WTC11 (cell line): ENCODE measurements at regions not wholly inside any gene's neighbourhood (a gene's known extent, or its start where the extent isn't known, plus 50 kb on each side); places are given as distances from the start of the nearest gene placed in this dataset.

Source experiments
- ATAC-seq: fragments of 200-7000 bp; cut with Tn5 transposase; 2 replicates; pipeline ENCODE4 v1.10.0; 2021; ENCODE audit warnings: mild to moderate bottlenecking, moderate library complexity
- CTCF ChIA-PET: fragments of 300-600 bp; sonication (Branson Sonifier 250); formaldehyde crosslinking; loops from one replicate; lab custom pipeline; 2021; ENCODE audit warnings: antibody characterized with exemption; lab: Charles Lee
- POLR2A ChIA-PET: fragments of 350-600 bp; sonication (Branson Sonifier 250); formaldehyde crosslinking; loops from one replicate; lab custom pipeline; 2021; ENCODE audit warnings: antibody characterized with exemption; lab: Charles Lee
- DNase-seq: peaks from one replicate; pipeline ENCODE4 v3.0.0; 2021; ENCODE audit warnings: low spot score
- H3K27ac Mint-ChIP-seq: 2 replicates; pipeline ENCODE4 v1.8.0; 2021; ENCODE audit warnings: mixed read lengths
- H3K27me3 Mint-ChIP-seq: 2 replicates; pipeline ENCODE4 v1.8.0; 2021; ENCODE audit warnings: low read depth, mild to moderate bottlenecking, moderate library complexity, mixed read lengths
- H3K36me3 Mint-ChIP-seq: 2 replicates; pipeline ENCODE4 v1.8.0; 2021; ENCODE audit warnings: mixed read lengths
- H3K4me1 Mint-ChIP-seq: 2 replicates; pipeline ENCODE4 v1.8.0; 2022; ENCODE audit warnings: mixed read lengths
- H3K4me3 Mint-ChIP-seq: 2 replicates; pipeline ENCODE4 v1.8.0; 2021; ENCODE audit warnings: mild to moderate bottlenecking, moderate library complexity, mixed read lengths
- H3K9me3 Mint-ChIP-seq: 2 replicates; pipeline ENCODE4 v1.8.0; 2021; ENCODE audit warnings: mixed read lengths
- ATF2 ChIP-seq: sonication (generic); formaldehyde crosslinking; IDR thresholded peaks from 2 replicates; pipeline ENCODE4 v1.8.1; 2022; ENCODE audit warnings: low read depth, missing genetic modification reagents, borderline replicate concordance
- CBFB ChIP-seq: sonication (generic); formaldehyde crosslinking; IDR thresholded peaks from 2 replicates; pipeline ENCODE4 v1.8.1; 2022; ENCODE audit warnings: mild to moderate bottlenecking, low read depth, missing genetic modification reagents
- HMGA2 ChIP-seq: fragments of 250-450 bp; sonication (Bioruptor Pico); IDR thresholded peaks from 2 replicates; pipeline ENCODE4 v1.4.0; 2021; ENCODE audit warnings: mild to moderate bottlenecking, moderate library complexity
- MLX ChIP-seq: sonication (generic); formaldehyde crosslinking; IDR thresholded peaks from 2 replicates; pipeline ENCODE4 v1.8.1; 2023; ENCODE audit warnings: mild to moderate bottlenecking, missing genetic modification reagents, moderate library complexity
- RORB ChIP-seq: fragments of 250-450 bp; sonication (Bioruptor Pico); IDR thresholded peaks from 2 replicates; pipeline ENCODE4 v1.9.0; 2021; ENCODE audit warnings: mild to moderate bottlenecking
- SMAD4 ChIP-seq: sonication (generic); formaldehyde crosslinking; IDR thresholded peaks from 2 replicates; pipeline ENCODE4 v1.8.0; 2022; ENCODE audit warnings: mild to moderate bottlenecking, missing genetic modification reagents
- STAT6 ChIP-seq: sonication (generic); formaldehyde crosslinking; conservative IDR thresholded peaks from 2 replicates; pipeline ENCODE4 v1.8.1; 2023; ENCODE audit warnings: mild to moderate bottlenecking, low read depth, missing genetic modification reagents, moderate library complexity
- ZBTB43 ChIP-seq: sonication (generic); formaldehyde crosslinking; IDR thresholded peaks from 2 replicates; pipeline ENCODE4 v1.8.1; 2023; ENCODE audit warnings: mild to moderate bottlenecking, missing genetic modification reagents
- ZNF423 ChIP-seq: fragments of 250-450 bp; sonication (Bioruptor Pico); IDR thresholded peaks from 2 replicates; pipeline ENCODE4 v2.1.2; 2022; ENCODE audit warnings: mild to moderate bottlenecking, moderate library complexity
- ZNF425 ChIP-seq: fragments of 250-450 bp; sonication (Bioruptor Pico); conservative IDR thresholded peaks from 2 replicates; pipeline ENCODE4 v1.9.0; 2021; ENCODE audit warnings: mild to moderate bottlenecking
- TF ChIP-seq, protein P1 (sequence below): fragments of 250-450 bp; sonication (Bioruptor Pico); IDR thresholded peaks from 2 replicates; pipeline ENCODE4 v1.9.0; 2021; ENCODE audit warnings: mild to moderate bottlenecking, borderline replicate concordance
- TF ChIP-seq, protein P2 (sequence below): sonication (generic); formaldehyde crosslinking; IDR thresholded peaks from 2 replicates; pipeline ENCODE4 v1.8.0; 2022; ENCODE audit warnings: missing genetic modification reagents

GRCh38 chr11:27217496-27217895 lies 145.5 kb downstream of the CCDC34 start (continued):
- TF ChIP-seq STAT6 (no peak), ZNF425 (CRISPR knock-in tag) (no peak), CBFB (CRISPR knock-in tag) (no peak), MLX (CRISPR knock-in tag) (no peak), ZBTB43 (CRISPR knock-in tag) (no peak)

DNA sequence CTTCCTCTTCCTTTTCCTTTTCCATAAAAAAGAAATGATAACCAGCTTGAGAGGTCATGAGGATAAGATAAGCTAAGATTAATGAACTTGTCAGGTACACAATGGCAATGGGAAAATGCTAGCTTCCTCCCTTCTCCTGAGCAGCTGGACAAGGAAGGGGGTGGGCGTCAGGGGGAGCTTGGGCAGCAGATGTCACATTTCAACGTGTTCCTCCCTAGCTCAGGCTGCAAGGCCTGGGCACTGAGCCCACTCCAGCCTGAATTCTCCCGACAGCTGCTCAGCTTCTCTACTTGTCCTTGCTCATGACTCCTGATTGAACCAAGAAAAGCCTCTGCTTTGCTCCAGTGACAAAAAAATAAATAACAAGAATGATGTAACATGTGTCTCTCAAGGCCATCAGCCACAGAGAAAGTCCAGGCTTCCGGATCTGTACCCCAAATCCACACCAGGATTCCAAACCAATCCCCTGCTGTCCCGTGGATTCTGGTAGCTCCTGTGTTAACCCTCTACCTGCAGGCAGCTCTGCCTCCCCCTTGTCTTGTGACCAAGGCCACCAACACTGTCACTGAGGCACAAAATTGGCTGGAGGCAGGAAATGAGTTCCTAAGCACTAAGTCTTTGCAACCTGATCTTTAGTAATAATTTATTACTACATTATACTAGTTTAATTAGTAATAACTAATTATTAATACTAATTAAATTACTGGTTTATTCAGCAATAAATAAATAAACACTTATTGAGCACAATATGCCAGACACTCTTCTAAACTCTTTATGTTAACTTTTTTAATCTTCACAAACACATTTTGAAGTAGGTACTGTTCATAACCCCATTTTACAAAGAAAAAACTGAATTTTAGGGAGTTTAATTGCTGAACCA lies 146.5 kb downstream of the CCDC34 start:
- ATAC-seq = no peak
- Mint-ChIP-seq H3K4me3 (no peak overlapping the region), H3K4me1 (peaks cover 59% of the 10 kb centered on the region), H3K9me3 (no peaks in the 10 kb centered on the region), H3K27me3 (no peaks in the 10 kb centered on the region), H3K36me3 (peaks cover 8% of the 10 kb centered on the region), H3K27ac (no peak overlapping the region)
- ChIA-PET CTCF (interaction anchor here (1.1 to 3.5 kb wide), 2 partner anchors 80 to 281 kb away, joined by 3 to 15 read pairs; no protein-coding TSS in a partner anchor), POLR2A (interaction anchor here (0.6 kb wide), 1 partner anchor 73 kb away, joined by 4 read pairs; no protein-coding TSS in a partner anchor)
- no peak for DNase-seq
- peak; percentile 67; the same call in 1 of the 2 replicates for TF ChIP-seq HMGA2
- no peak for TF ChIP-seq SMAD4
- TF ChIP-seq, protein P1, sequence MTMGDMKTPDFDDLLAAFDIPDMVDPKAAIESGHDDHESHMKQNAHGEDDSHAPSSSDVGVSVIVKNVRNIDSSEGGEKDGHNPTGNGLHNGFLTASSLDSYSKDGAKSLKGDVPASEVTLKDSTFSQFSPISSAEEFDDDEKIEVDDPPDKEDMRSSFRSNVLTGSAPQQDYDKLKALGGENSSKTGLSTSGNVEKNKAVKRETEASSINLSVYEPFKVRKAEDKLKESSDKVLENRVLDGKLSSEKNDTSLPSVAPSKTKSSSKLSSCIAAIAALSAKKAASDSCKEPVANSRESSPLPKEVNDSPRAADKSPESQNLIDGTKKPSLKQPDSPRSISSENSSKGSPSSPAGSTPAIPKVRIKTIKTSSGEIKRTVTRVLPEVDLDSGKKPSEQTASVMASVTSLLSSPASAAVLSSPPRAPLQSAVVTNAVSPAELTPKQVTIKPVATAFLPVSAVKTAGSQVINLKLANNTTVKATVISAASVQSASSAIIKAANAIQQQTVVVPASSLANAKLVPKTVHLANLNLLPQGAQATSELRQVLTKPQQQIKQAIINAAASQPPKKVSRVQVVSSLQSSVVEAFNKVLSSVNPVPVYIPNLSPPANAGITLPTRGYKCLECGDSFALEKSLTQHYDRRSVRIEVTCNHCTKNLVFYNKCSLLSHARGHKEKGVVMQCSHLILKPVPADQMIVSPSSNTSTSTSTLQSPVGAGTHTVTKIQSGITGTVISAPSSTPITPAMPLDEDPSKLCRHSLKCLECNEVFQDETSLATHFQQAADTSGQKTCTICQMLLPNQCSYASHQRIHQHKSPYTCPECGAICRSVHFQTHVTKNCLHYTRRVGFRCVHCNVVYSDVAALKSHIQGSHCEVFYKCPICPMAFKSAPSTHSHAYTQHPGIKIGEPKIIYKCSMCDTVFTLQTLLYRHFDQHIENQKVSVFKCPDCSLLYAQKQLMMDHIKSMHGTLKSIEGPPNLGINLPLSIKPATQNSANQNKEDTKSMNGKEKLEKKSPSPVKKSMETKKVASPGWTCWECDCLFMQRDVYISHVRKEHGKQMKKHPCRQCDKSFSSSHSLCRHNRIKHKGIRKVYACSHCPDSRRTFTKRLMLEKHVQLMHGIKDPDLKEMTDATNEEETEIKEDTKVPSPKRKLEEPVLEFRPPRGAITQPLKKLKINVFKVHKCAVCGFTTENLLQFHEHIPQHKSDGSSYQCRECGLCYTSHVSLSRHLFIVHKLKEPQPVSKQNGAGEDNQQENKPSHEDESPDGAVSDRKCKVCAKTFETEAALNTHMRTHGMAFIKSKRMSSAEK (CRISPR knock-in tag) = no peak
- no peak for TF ChIP-seq ZBTB43 (CRISPR knock-in tag)
- TF ChIP-seq, protein P2, sequence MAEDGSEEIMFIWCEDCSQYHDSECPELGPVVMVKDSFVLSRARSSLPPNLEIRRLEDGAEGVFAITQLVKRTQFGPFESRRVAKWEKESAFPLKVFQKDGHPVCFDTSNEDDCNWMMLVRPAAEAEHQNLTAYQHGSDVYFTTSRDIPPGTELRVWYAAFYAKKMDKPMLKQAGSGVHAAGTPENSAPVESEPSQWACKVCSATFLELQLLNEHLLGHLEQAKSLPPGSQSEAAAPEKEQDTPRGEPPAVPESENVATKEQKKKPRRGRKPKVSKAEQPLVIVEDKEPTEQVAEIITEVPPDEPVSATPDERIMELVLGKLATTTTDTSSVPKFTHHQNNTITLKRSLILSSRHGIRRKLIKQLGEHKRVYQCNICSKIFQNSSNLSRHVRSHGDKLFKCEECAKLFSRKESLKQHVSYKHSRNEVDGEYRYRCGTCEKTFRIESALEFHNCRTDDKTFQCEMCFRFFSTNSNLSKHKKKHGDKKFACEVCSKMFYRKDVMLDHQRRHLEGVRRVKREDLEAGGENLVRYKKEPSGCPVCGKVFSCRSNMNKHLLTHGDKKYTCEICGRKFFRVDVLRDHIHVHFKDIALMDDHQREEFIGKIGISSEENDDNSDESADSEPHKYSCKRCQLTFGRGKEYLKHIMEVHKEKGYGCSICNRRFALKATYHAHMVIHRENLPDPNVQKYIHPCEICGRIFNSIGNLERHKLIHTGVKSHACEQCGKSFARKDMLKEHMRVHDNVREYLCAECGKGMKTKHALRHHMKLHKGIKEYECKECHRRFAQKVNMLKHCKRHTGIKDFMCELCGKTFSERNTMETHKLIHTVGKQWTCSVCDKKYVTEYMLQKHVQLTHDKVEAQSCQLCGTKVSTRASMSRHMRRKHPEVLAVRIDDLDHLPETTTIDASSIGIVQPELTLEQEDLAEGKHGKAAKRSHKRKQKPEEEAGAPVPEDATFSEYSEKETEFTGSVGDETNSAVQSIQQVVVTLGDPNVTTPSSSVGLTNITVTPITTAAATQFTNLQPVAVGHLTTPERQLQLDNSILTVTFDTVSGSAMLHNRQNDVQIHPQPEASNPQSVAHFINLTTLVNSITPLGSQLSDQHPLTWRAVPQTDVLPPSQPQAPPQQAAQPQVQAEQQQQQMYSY (CRISPR knock-in tag) = peak; percentile 52; the same call in 1 of the 2 replicates
- TF ChIP-seq ZNF423 = no peak
- TF ChIP-seq RORB = no peak
- no peak for TF ChIP-seq ATF2
- no peak for TF ChIP-seq CBFB (CRISPR knock-in tag)
